Fibroblast of lung (primary cell): ENCODE measurements at regions not wholly inside any gene's neighbourhood (a gene's known extent, or its start where the extent isn't known, plus 50 kb on each side); places are given as distances from the start of the nearest gene placed in this dataset.

Experiments
- EZH2 ChIP-seq: IDR thresholded peaks from 2 replicates; pipeline ENCODE4 v1.5.1; 2012; ENCODE audit warnings: low read length, control low read depth, mild to moderate bottlenecking; ENCODE audit errors: missing control alignments
- TF ChIP-seq, protein P1 (sequence below), 2 donors: IDR thresholded peaks in 1 of 2; conservative IDR thresholded peaks in 1 of 2; 1 replicate in 1 of 2; 2 replicates in 1 of 2; pipeline ENCODE4 v1.5.1; 2011 to 2012; ENCODE audit warnings: low read length in 2 of 2, control low read depth in 1 of 2, inconsistent platforms in 1 of 2, low read depth in 1 of 2, mild to moderate bottlenecking in 1 of 2

DNA sequence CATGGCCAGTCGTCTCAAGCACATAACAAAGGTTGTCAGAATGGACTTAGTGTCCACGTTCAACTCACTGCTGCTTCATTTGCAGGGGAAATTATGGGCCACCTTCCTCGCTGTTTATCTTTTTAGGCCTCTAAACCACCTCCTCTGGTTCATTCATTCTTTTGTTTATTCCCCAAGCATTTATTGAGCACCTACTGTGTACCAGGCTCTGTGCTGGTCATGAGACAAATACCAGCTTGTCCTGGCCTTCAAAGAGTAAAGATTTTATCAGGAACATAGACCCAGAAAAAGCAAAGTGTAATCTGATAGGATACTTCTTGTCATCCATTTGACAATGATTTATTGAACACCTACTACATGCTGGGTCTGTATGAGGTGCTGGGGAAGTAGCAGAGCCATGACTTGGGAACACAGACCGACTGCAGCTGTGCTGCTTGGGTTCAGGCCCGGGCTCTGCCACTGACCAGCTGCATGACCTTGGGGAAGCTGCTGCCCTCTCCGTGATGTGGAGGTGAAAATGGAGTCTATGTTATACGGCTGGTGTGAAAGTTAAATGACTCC lies 63.4 kb upstream of the SLC6A6 start:
- TF ChIP-seq, protein P1, sequence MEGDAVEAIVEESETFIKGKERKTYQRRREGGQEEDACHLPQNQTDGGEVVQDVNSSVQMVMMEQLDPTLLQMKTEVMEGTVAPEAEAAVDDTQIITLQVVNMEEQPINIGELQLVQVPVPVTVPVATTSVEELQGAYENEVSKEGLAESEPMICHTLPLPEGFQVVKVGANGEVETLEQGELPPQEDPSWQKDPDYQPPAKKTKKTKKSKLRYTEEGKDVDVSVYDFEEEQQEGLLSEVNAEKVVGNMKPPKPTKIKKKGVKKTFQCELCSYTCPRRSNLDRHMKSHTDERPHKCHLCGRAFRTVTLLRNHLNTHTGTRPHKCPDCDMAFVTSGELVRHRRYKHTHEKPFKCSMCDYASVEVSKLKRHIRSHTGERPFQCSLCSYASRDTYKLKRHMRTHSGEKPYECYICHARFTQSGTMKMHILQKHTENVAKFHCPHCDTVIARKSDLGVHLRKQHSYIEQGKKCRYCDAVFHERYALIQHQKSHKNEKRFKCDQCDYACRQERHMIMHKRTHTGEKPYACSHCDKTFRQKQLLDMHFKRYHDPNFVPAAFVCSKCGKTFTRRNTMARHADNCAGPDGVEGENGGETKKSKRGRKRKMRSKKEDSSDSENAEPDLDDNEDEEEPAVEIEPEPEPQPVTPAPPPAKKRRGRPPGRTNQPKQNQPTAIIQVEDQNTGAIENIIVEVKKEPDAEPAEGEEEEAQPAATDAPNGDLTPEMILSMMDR (conservative IDR thresholded peaks at IDR 0.05 in 1 of 2, IDR thresholded peaks at IDR 0.05 in 1 of 2; ENCODE audit: low read depth in 1 of 2, low read length in 2 of 2) = no peak
- no peak for TF ChIP-seq EZH2
